ENCODE measurements at regions not wholly inside any gene's neighbourhood (a gene's known extent, or its start where the extent isn't known, plus 50 kb on each side); places are given as distances from the start of the nearest gene placed in this dataset.

DNA sequence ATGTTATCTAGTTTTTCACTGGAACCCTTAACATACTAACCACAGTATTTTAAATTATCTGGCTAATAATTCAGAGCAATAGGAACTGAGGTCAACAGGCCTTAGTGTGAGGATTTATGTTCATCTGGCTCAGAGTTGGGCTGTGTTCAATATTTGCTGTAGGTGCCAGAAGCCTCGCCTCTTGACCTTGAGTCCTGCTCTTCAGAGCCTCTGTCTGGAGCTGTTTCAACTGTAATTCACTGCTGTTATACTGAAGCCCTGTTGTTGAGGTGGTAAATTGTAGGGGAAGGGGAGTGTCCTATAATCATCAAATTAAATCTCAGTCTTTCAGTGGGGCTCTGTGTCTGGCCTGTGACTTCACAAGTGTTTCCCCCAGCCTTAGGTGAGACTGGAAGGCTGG is 184.4 kb downstream of the CDH26 start:
- no peak overlapping the region for H3K27ac Mint-ChIP-seq
- H3K4me1 Mint-ChIP-seq (ENCODE audit: low read depth): peaks cover 3% of the 10 kb centered on the region
- ChIA-PET CTCF (no interaction called here), POLR2A (no interaction called here)
- intact Hi-C loops (cut with DNase I, micrococcal nuclease): no loop called here
- Histone ChIP-seq H3K27me3 (ENCODE audit: control insufficient read depth in 1 of 2, insufficient read depth in 2 of 2, low read length in 2 of 2) (no peaks in the 10 kb centered on the region), H3K9me3 (ENCODE audit: control insufficient read depth in 1 of 2, insufficient read depth in 1 of 2, low read length in 2 of 2) (no peaks in the 10 kb centered on the region), H3K36me3 (ENCODE audit: insufficient read depth, low read length) (no peaks in the 10 kb centered on the region), H3K27ac (ENCODE audit: low read depth in 1 of 2, low read length in 2 of 2) (no peak overlapping the region), H3K4me1 (ENCODE audit: insufficient read depth, low read length) (peaks cover 8% of the 10 kb centered on the region), H3K4me3 (ENCODE audit: low read length) (no peak overlapping the region)
- H3K4me3 Mint-ChIP-seq: no peak overlapping the region
- H3K27me3 Mint-ChIP-seq: no peaks in the 10 kb centered on the region
- ATAC-seq (ENCODE audit: poor library complexity) (no peak), DNase-seq (no peak)
- no peaks in the 10 kb centered on the region for H3K36me3 Mint-ChIP-seq (ENCODE audit: low read depth)
- TF ChIP-seq, protein P1, sequence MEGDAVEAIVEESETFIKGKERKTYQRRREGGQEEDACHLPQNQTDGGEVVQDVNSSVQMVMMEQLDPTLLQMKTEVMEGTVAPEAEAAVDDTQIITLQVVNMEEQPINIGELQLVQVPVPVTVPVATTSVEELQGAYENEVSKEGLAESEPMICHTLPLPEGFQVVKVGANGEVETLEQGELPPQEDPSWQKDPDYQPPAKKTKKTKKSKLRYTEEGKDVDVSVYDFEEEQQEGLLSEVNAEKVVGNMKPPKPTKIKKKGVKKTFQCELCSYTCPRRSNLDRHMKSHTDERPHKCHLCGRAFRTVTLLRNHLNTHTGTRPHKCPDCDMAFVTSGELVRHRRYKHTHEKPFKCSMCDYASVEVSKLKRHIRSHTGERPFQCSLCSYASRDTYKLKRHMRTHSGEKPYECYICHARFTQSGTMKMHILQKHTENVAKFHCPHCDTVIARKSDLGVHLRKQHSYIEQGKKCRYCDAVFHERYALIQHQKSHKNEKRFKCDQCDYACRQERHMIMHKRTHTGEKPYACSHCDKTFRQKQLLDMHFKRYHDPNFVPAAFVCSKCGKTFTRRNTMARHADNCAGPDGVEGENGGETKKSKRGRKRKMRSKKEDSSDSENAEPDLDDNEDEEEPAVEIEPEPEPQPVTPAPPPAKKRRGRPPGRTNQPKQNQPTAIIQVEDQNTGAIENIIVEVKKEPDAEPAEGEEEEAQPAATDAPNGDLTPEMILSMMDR (IDR thresholded peaks at IDR 0.05): no peak
- no peaks in the 10 kb centered on the region for H3K9me3 Mint-ChIP-seq

DNA sequence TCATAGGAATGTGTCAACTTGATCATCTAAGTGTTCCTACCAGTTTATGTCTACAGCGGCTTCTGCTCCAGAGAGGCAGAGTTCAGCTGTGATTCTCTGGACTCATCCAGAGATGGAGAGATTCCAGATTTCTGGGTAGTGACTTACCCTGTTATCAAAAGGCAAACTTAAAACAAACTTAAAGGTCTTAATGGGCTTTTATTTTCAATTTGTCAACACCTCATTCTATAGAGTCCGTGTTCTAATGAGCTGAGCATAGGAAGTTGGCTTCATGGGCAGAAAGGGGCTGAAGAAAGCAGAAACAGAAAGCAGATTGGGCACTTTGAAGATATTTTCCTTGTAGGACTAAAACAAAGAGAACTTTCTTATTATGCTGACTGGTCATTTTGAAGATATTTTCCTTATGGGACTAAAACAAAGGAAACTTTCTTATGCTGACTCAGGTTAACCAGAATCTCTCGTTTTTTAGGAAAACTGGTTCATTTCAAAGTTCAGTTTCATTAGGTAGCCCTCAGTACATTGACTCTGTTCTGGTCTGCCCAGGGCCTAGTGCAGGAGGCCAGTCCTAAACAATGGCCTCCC is 185.1 kb downstream of the CDH26 start:
- CTCF ChIA-PET: no interaction called here
- H3K36me3 ChIP-seq (ENCODE audit: insufficient read depth, low read length): no peaks in the 10 kb centered on the region
- H3K27me3 Mint-ChIP-seq: no peaks in the 10 kb centered on the region
- H3K4me3 Mint-ChIP-seq: no peak overlapping the region
- H3K27ac ChIP-seq (ENCODE audit: low read depth in 1 of 2, low read length in 2 of 2): no peak overlapping the region
- intact Hi-C loops (cut with DNase I, micrococcal nuclease): no loop called here
- no peak overlapping the region for H3K27ac Mint-ChIP-seq
- H3K9me3 ChIP-seq (ENCODE audit: control insufficient read depth in 1 of 2, insufficient read depth in 1 of 2, low read length in 2 of 2): no peaks in the 10 kb centered on the region
- H3K4me3 ChIP-seq (ENCODE audit: low read length): no peak overlapping the region
- H3K4me1 Mint-ChIP-seq (ENCODE audit: low read depth): no peaks in the 10 kb centered on the region
- no peaks in the 10 kb centered on the region for H3K9me3 Mint-ChIP-seq
- DNase-seq (no peak), ATAC-seq (ENCODE audit: poor library complexity) (no peak)
- peaks cover 5% of the 10 kb centered on the region for H3K4me1 ChIP-seq (ENCODE audit: insufficient read depth, low read length)
- POLR2A ChIA-PET: no interaction called here
- TF ChIP-seq, protein P1 (IDR thresholded peaks at IDR 0.05): no peak
- H3K27me3 ChIP-seq (ENCODE audit: control insufficient read depth in 1 of 2, insufficient read depth in 2 of 2, low read length in 2 of 2): no peaks in the 10 kb centered on the region
- H3K36me3 Mint-ChIP-seq (ENCODE audit: low read depth): no peaks in the 10 kb centered on the region

DNA sequence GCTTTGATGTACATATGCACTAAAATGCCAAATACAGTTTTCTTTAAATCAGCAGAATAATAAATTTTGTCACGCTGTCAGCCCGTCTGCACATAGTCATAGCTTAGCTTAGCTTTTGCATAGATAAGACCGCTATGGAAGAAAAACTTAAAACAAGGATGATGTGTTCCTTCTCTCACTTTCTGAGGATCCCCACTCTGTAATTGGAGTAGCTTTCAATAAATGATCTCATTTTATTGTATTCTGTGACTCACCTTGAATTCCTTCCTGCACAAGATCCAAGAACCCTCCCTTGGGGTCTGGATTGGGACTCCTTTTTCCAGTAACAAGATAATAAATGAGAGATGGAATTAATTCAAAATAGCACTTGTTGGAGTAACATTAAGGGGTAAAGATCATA is 186.2 kb downstream of the CDH26 start:
- intact Hi-C loops (cut with DNase I, micrococcal nuclease): no loop called here
- H3K27me3 Mint-ChIP-seq: no peaks in the 10 kb centered on the region
- no peak overlapping the region for H3K4me3 ChIP-seq (ENCODE audit: low read length)
- H3K27ac Mint-ChIP-seq: no peak overlapping the region
- no peaks in the 10 kb centered on the region for H3K36me3 Mint-ChIP-seq (ENCODE audit: low read depth)
- H3K36me3 ChIP-seq (ENCODE audit: insufficient read depth, low read length): no peaks in the 10 kb centered on the region
- DNase-seq: no peak
- no peaks in the 10 kb centered on the region for H3K9me3 ChIP-seq (ENCODE audit: control insufficient read depth in 1 of 2, insufficient read depth in 1 of 2, low read length in 2 of 2)
- H3K27me3 ChIP-seq (ENCODE audit: control insufficient read depth in 1 of 2, insufficient read depth in 2 of 2, low read length in 2 of 2): no peaks in the 10 kb centered on the region
- H3K9me3 Mint-ChIP-seq: no peaks in the 10 kb centered on the region
- ATAC-seq (ENCODE audit: poor library complexity): no peak
- H3K27ac ChIP-seq (ENCODE audit: low read depth in 1 of 2, low read length in 2 of 2): no peak overlapping the region
- CTCF ChIA-PET: no interaction called here
- no peaks in the 10 kb centered on the region for H3K4me1 Mint-ChIP-seq (ENCODE audit: low read depth)
- TF ChIP-seq, protein P1 (IDR thresholded peaks at IDR 0.05): no peak
- H3K4me3 Mint-ChIP-seq: no peak overlapping the region
- no peaks in the 10 kb centered on the region for H3K4me1 ChIP-seq (ENCODE audit: insufficient read depth, low read length)
- POLR2A ChIA-PET: no interaction called here

Data from CD4-positive, alpha-beta T cell (primary cell).